ENCODE measurements at regions not wholly inside any gene's neighbourhood (a gene's known extent, or its start where the extent isn't known, plus 50 kb on each side); places are given as distances from the start of the nearest gene placed in this dataset.

- Histone ChIP-seq H3K27ac (no peak overlapping the region), H3K4me3 (no peak overlapping the region), H3K27me3 (no peaks in the 10 kb centered on the region)
These were observed 236.6 kb downstream of the SEC23A start for GRCh38 chr14:38866461-38866860.

GRCh38 chr14:38862366-38862765 is 240.7 kb downstream of the SEC23A start:
- H3K9ac ChIP-seq = no peak overlapping the region
- H3K4me2 ChIP-seq = no peak overlapping the region
- H3K27me3 ChIP-seq = no peaks in the 10 kb centered on the region
- no peak overlapping the region for H3K27ac ChIP-seq
- H3K4me3 ChIP-seq = no peak overlapping the region
- peaks cover 22 to 36% (median 31%) of the 10 kb centered on the region in 11 experiments for H3K9me3 ChIP-seq (replicated peaks in 1 of 11)
- no peaks in the 10 kb centered on the region; a peak in 1 of 22 replicates for H3K36me3 ChIP-seq
- TF ChIP-seq Cebpa-rat (IDR thresholded peaks at IDR 0.05) = no peak
- no peaks in the 10 kb centered on the region for H4K20me1 ChIP-seq
- peaks cover 0 to 17% (median 0%) of the 10 kb centered on the region in 10 experiments; a peak in 6 of 20 replicates for H3K4me1 ChIP-seq

More at GRCh38 chr14:38866461-38866860, 236.6 kb downstream of the SEC23A start:
- peaks cover 0 to 18% (median 0%) of the 10 kb centered on the region in 10 experiments; a peak in 6 of 20 replicates for H3K4me1 ChIP-seq
- H3K9me3 ChIP-seq (replicated peaks in 1 of 11) = peaks cover 22 to 36% (median 31%) of the 10 kb centered on the region in 11 experiments
- TF ChIP-seq Cebpa-rat (IDR thresholded peaks at IDR 0.05) = no peak
- no peak overlapping the region for H3K9ac ChIP-seq
- H3K4me2 ChIP-seq = peak overlapping the region in 3 of 11 experiments; percentile 18 to 66 (median 57); a peak in 5 of 22 replicates
- no peaks in the 10 kb centered on the region for H4K20me1 ChIP-seq
- H3K36me3 ChIP-seq = no peaks in the 10 kb centered on the region; a peak in 1 of 22 replicates

- Histone ChIP-seq H3K4me1 (no peaks in the 10 kb centered on the region), H3K4me2 (no peak overlapping the region), H4K20me1 (no peaks in the 10 kb centered on the region), H3K36me3 (no peaks in the 10 kb centered on the region; a peak in 1 of 22 replicates), H3K9ac (no peak overlapping the region), H3K4me3 (no peak overlapping the region), H3K27ac (no peak overlapping the region), H3K27me3 (no peaks in the 10 kb centered on the region), H3K9me3 (replicated peaks in 1 of 11) (peaks cover 22 to 35% (median 33%) of the 10 kb centered on the region in 11 experiments)
- no peak for TF ChIP-seq Cebpa-rat (IDR thresholded peaks at IDR 0.05)
These were observed 242.5 kb downstream of the SEC23A start for GRCh38 chr14:38860530-38860929.

- TF ChIP-seq Cebpa-rat (IDR thresholded peaks at IDR 0.05) = no peak
- H3K36me3 ChIP-seq = no peaks in the 10 kb centered on the region
These were observed 246.2 kb downstream of the SEC23A start for GRCh38 chr14:38856798-38857197.

GRCh38 chr14:38855513-38855912 is 247.5 kb downstream of the SEC23A start:
- Histone ChIP-seq H3K27ac (no peak overlapping the region), H3K4me3 (no peak overlapping the region), H3K9ac (no peak overlapping the region), H3K4me1 (no peaks in the 10 kb centered on the region), H3K36me3 (no peaks in the 10 kb centered on the region), H4K20me1 (no peaks in the 10 kb centered on the region), H3K4me2 (no peak overlapping the region), H3K9me3 (replicated peaks in 1 of 11) (peaks cover 17 to 25% (median 20%) of the 10 kb centered on the region in 11 experiments; a peak in 20 of 22 replicates), H3K27me3 (no peaks in the 10 kb centered on the region)
- TF ChIP-seq Cebpa-rat (IDR thresholded peaks at IDR 0.05) = no peak

More at GRCh38 chr14:38856798-38857197, 246.2 kb downstream of the SEC23A start:
- no peak overlapping the region for H3K27ac ChIP-seq
- no peaks in the 10 kb centered on the region for H3K4me1 ChIP-seq
- H3K4me2 ChIP-seq = no peak overlapping the region
- no peak overlapping the region for H3K9ac ChIP-seq
- no peaks in the 10 kb centered on the region for H3K27me3 ChIP-seq
- peaks cover 17 to 25% (median 20%) of the 10 kb centered on the region in 11 experiments; a peak in 20 of 22 replicates for H3K9me3 ChIP-seq (replicated peaks in 1 of 11)
- H4K20me1 ChIP-seq = no peaks in the 10 kb centered on the region
- no peak overlapping the region for H3K4me3 ChIP-seq

GRCh38 chr14:38851111-38851510 is 251.9 kb downstream of the SEC23A start:
- no peak for TF ChIP-seq Cebpa-rat (IDR thresholded peaks at IDR 0.05)
- Histone ChIP-seq H3K4me3 (no peak overlapping the region), H3K9ac (no peak overlapping the region), H3K36me3 (no peaks in the 10 kb centered on the region), H3K4me1 (peaks cover 6 to 18% (median 11%) of the 10 kb centered on the region in 10 experiments; a peak in 16 of 20 replicates), H4K20me1 (no peaks in the 10 kb centered on the region), H3K4me2 (no peak overlapping the region), H3K9me3 (replicated peaks in 1 of 11) (peaks cover 13 to 22% (median 17%) of the 10 kb centered on the region in 11 experiments; a peak in 20 of 22 replicates), H3K27me3 (no peaks in the 10 kb centered on the region), H3K27ac (no peak overlapping the region)

- TF ChIP-seq Cebpa-rat (IDR thresholded peaks at IDR 0.05) = no peak
- H3K4me1 ChIP-seq = peaks cover 6 to 18% (median 11%) of the 10 kb centered on the region in 10 experiments; a peak in 16 of 20 replicates
These were observed 252.4 kb downstream of the SEC23A start for GRCh38 chr14:38850664-38851063.

GRCh38 chr14:38848243-38848935 is 254.6 kb downstream of the SEC23A start:
- H3K27ac ChIP-seq = peak overlapping the region in 4 of 11 experiments; percentile 17 to 50 (median 46); a peak in 8 of 22 replicates
- peaks cover 5 to 16% (median 10%) of the 10 kb centered on the region in 11 experiments; a peak in 20 of 22 replicates for H3K9me3 ChIP-seq (replicated peaks in 1 of 11)
- no peaks in the 10 kb centered on the region for H4K20me1 ChIP-seq
- peaks cover 6 to 18% (median 11%) of the 10 kb centered on the region in 10 experiments; a peak in 16 of 20 replicates for H3K4me1 ChIP-seq
- no peak for TF ChIP-seq Cebpa-rat (IDR thresholded peaks at IDR 0.05)
- H3K4me2 ChIP-seq = peak overlapping the region in 7 of 11 experiments; percentile 21 to 62 (median 42); a peak in 11 of 22 replicates
- H3K9ac ChIP-seq = no peak overlapping the region
- H3K27me3 ChIP-seq = no peaks in the 10 kb centered on the region
- H3K36me3 ChIP-seq = no peaks in the 10 kb centered on the region
- H3K4me3 ChIP-seq = no peak overlapping the region

More at GRCh38 chr14:38850664-38851063, 252.4 kb downstream of the SEC23A start:
- Histone ChIP-seq H4K20me1 (no peaks in the 10 kb centered on the region), H3K36me3 (no peaks in the 10 kb centered on the region), H3K9ac (no peak overlapping the region), H3K4me2 (no peak overlapping the region), H3K27ac (no peak overlapping the region), H3K9me3 (replicated peaks in 1 of 11) (peaks cover 13 to 22% (median 17%) of the 10 kb centered on the region in 11 experiments; a peak in 20 of 22 replicates), H3K4me3 (no peak overlapping the region), H3K27me3 (no peaks in the 10 kb centered on the region)

GRCh38 chr14:38847161-38847560 is 255.9 kb downstream of the SEC23A start:
- Histone ChIP-seq H3K4me3 (no peak overlapping the region), H3K9ac (no peak overlapping the region), H3K27ac (no peak overlapping the region), H3K36me3 (no peaks in the 10 kb centered on the region), H3K4me1 (peaks cover 6 to 18% (median 11%) of the 10 kb centered on the region in 10 experiments; a peak in 16 of 20 replicates), H4K20me1 (no peaks in the 10 kb centered on the region), H3K9me3 (replicated peaks in 1 of 11) (peaks cover 0 to 4% (median 0%) of the 10 kb centered on the region in 11 experiments; a peak in 3 of 22 replicates), H3K27me3 (no peaks in the 10 kb centered on the region), H3K4me2 (no peak overlapping the region)
- TF ChIP-seq Cebpa-rat (IDR thresholded peaks at IDR 0.05) = no peak
